Neural cell (in vitro differentiated cells): ENCODE measurements at regions not wholly inside any gene's neighbourhood (a gene's known extent, or its start where the extent isn't known, plus 50 kb on each side); places are given as distances from the start of the nearest gene placed in this dataset.

Experiments used
- H2AFZ ChIP-seq: fragments of 200-600, 300-800 bp; sonication (generic), shearing (Covaris generic); 2 replicates; pipeline ENCODE4 v1.6.0; 2014; ENCODE audit warnings: low read depth, mild to moderate bottlenecking, antibody characterized with exemption, low read length, moderate library complexity
- H3F3A ChIP-seq: fragments of 200-600 bp; shearing (Covaris generic); 2 replicates; pipeline ENCODE4 v1.6.1; 2016; ENCODE audit warnings: mild to moderate bottlenecking, moderate library complexity, mixed read lengths, antibody characterized with exemption, low read length; ENCODE audit not compliant: insufficient read depth, poor library complexity, severe bottlenecking
- H3K27ac ChIP-seq: fragments of 200-600, 300-800 bp; sonication (generic), shearing (Covaris generic); 2 replicates; pipeline ENCODE4 v1.5.1; 2014; ENCODE audit warnings: mild to moderate bottlenecking, low read length, moderate library complexity
- H3K27me3 ChIP-seq: fragments of 300-800, 200-600 bp; sonication (generic), shearing (Covaris generic); 2 replicates; pipeline ENCODE4 v1.6.0; 2014; ENCODE audit warnings: mild to moderate bottlenecking, low read depth, low read length, moderate library complexity; ENCODE audit not compliant: insufficient read depth
- H3K36me3 ChIP-seq: fragments of 300-800, 200-600 bp; sonication (generic), shearing (Covaris generic); 2 replicates; pipeline ENCODE4 v1.5.1; 2014; ENCODE audit warnings: mild to moderate bottlenecking, antibody characterized with exemption, low read length, moderate library complexity; ENCODE audit not compliant: insufficient read depth
- H3K4me2 ChIP-seq: fragments of 300-800, 200-600 bp; sonication (generic), shearing (Covaris generic); 2 replicates; pipeline ENCODE4 v1.6.0; 2014; ENCODE audit warnings: mild to moderate bottlenecking, low read length
- H3K4me3 ChIP-seq: fragments of 300-800, 200-600 bp; sonication (generic), shearing (Covaris generic); 2 replicates; pipeline ENCODE4 v1.5.1; 2014; ENCODE audit warnings: mild to moderate bottlenecking, low read length, moderate library complexity
- H3K79me2 ChIP-seq: fragments of 200-600 bp; shearing (Covaris generic); replicated peaks from 2 replicates; pipeline ENCODE4 v1.6.0; 2014; ENCODE audit warnings: mild to moderate bottlenecking, low read length, moderate library complexity; ENCODE audit not compliant: insufficient read depth
- H3K9ac ChIP-seq: fragments of 300-800, 200-600 bp; sonication (generic), shearing (Covaris generic); 2 replicates; pipeline ENCODE4 v1.6.1; 2016; ENCODE audit warnings: mild to moderate bottlenecking, low read length, mixed read lengths
- H3K9me2 ChIP-seq: fragments of 200-600 bp; shearing (Covaris generic); 2 replicates; pipeline ENCODE4 v1.6.1; 2016; ENCODE audit warnings: mild to moderate bottlenecking, low read length, mixed read lengths; ENCODE audit not compliant: insufficient read depth
- H3K9me3 ChIP-seq: fragments of 200-600, 300-800 bp; sonication (generic), shearing (Covaris generic); 2 replicates; pipeline ENCODE4 v1.6.1; 2016; ENCODE audit warnings: mild to moderate bottlenecking, mixed run types, low read length, moderate library complexity, mixed read lengths
- H4K20me1 ChIP-seq: fragments of 200-600 bp; shearing (Covaris generic); 2 replicates; pipeline ENCODE4 v1.6.1; 2016; ENCODE audit warnings: mild to moderate bottlenecking, mixed run types; ENCODE audit not compliant: insufficient read depth
- EP300 ChIP-seq: fragments of 450-650 bp; conservative IDR thresholded peaks from 2 replicates; pipeline ENCODE4 v1.6.1; 2014; ENCODE audit warnings: antibody characterized with exemption, mild to moderate bottlenecking, moderate library complexity; ENCODE audit not compliant: poor library complexity, severe bottlenecking
- EZH2 ChIP-seq: fragments of 200-600, 300-800 bp; shearing (Covaris generic), sonication (generic); IDR thresholded peaks from 2 replicates; pipeline ENCODE4 v1.6.1; 2014; ENCODE audit warnings: antibody characterized with exemption, low read length, borderline replicate concordance, mild to moderate bottlenecking; ENCODE audit not compliant: insufficient read depth, poor library complexity, severe bottlenecking
- MXI1 ChIP-seq: fragments of 450-650 bp; conservative IDR thresholded peaks from 2 replicates; pipeline ENCODE4 v1.6.1; 2014; ENCODE audit warnings: antibody characterized with exemption, mild to moderate bottlenecking; ENCODE audit not compliant: poor library complexity, severe bottlenecking
- POLR2AphosphoS5 ChIP-seq: IDR thresholded peaks from 2 replicates; pipeline ENCODE4 v1.6.1; 2012
- RAD21 ChIP-seq: fragments of 450-650 bp; conservative IDR thresholded peaks from 2 replicates; pipeline ENCODE4 v1.6.1; 2014; ENCODE audit warnings: antibody characterized with exemption, mild to moderate bottlenecking, moderate library complexity
- REST ChIP-seq: IDR thresholded peaks from 2 replicates; pipeline ENCODE4 v1.6.1; 2012; ENCODE audit warnings: borderline replicate concordance
- SMC3 ChIP-seq: fragments of 450-650 bp; conservative IDR thresholded peaks from 2 replicates; pipeline ENCODE4 v1.6.1; 2014; ENCODE audit warnings: antibody characterized with exemption, mild to moderate bottlenecking, moderate library complexity; ENCODE audit not compliant: poor library complexity
- TAF1 ChIP-seq: IDR thresholded peaks from 2 replicates; pipeline ENCODE4 v1.6.1; 2012; ENCODE audit warnings: low read depth
- TF ChIP-seq, protein P1 (sequence below): fragments of 450-650 bp; IDR thresholded peaks from 2 replicates; pipeline ENCODE4 v1.5.1; 2014; ENCODE audit warnings: antibody characterized with exemption, mild to moderate bottlenecking, moderate library complexity; ENCODE audit not compliant: poor library complexity, severe bottlenecking

- H3K9ac ChIP-seq = no peak overlapping the region
- no peaks in the 10 kb centered on the region for H3F3A ChIP-seq
- H3K4me2 ChIP-seq = no peak overlapping the region
- H4K20me1 ChIP-seq = no peaks in the 10 kb centered on the region
- no peaks in the 10 kb centered on the region for H3K9me2 ChIP-seq
- H3K27me3 ChIP-seq = no peaks in the 10 kb centered on the region
- H2AFZ ChIP-seq = no peak overlapping the region
- H3K36me3 ChIP-seq = no peaks in the 10 kb centered on the region
- no peak for TF ChIP-seq REST
- TF ChIP-seq EP300 = no peak
- TF ChIP-seq TAF1 = no peak
- TF ChIP-seq MXI1 = no peak
- TF ChIP-seq POLR2AphosphoS5 = no peak
- TF ChIP-seq EZH2 = no peak
- TF ChIP-seq, protein P1, sequence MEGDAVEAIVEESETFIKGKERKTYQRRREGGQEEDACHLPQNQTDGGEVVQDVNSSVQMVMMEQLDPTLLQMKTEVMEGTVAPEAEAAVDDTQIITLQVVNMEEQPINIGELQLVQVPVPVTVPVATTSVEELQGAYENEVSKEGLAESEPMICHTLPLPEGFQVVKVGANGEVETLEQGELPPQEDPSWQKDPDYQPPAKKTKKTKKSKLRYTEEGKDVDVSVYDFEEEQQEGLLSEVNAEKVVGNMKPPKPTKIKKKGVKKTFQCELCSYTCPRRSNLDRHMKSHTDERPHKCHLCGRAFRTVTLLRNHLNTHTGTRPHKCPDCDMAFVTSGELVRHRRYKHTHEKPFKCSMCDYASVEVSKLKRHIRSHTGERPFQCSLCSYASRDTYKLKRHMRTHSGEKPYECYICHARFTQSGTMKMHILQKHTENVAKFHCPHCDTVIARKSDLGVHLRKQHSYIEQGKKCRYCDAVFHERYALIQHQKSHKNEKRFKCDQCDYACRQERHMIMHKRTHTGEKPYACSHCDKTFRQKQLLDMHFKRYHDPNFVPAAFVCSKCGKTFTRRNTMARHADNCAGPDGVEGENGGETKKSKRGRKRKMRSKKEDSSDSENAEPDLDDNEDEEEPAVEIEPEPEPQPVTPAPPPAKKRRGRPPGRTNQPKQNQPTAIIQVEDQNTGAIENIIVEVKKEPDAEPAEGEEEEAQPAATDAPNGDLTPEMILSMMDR = no peak
- no peak for TF ChIP-seq SMC3
- TF ChIP-seq RAD21 = no peak
- no peaks in the 10 kb centered on the region for H3K9me3 ChIP-seq
- no peak overlapping the region for H3K4me3 ChIP-seq
- H3K79me2 ChIP-seq = no peaks in the 10 kb centered on the region
- no peak overlapping the region for H3K27ac ChIP-seq
Measured at GRCh38 chr4:138756519-138756918, 259.1 kb upstream of the NOCT start.

DNA sequence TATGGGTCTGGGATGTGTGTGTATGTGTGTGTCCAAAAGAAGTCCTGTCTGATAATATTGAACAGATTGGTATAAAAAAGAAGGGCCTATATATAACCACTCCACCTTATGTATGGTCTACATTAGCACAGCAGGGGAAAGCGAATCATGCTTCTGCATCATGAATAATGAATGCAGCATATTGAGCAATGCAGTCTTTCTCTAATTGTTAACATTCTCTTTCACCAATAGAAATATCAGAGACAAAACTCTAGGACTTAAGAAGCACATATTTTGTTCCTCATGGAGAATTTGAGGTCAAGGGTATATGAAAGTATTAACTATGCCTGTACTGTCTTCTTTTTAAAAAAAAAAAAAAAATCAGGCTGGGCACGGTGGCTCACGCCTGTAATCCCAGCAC is 264.3 kb upstream of the NOCT start:
- no peaks in the 10 kb centered on the region for H3K79me2 ChIP-seq

More for the DNA sequence above, 264.3 kb upstream of the NOCT start:
- Histone ChIP-seq H3K27me3 (no peaks in the 10 kb centered on the region), H3K9me2 (no peaks in the 10 kb centered on the region), H3K9me3 (no peaks in the 10 kb centered on the region), H3F3A (no peaks in the 10 kb centered on the region), H4K20me1 (no peaks in the 10 kb centered on the region), H2AFZ (no peak overlapping the region), H3K9ac (no peak overlapping the region), H3K4me3 (no peak overlapping the region), H3K27ac (no peak overlapping the region), H3K36me3 (no peaks in the 10 kb centered on the region), H3K4me2 (no peak overlapping the region)
- TF ChIP-seq MXI1 (no peak), POLR2AphosphoS5 (no peak), SMC3 (no peak), TAF1 (no peak), EZH2 (no peak), RAD21 (no peak), EP300 (no peak), REST (no peak)
- TF ChIP-seq, protein P1 = no peak
